ENCODE measurements at regions not wholly inside any gene's neighbourhood (a gene's known extent, or its start where the extent isn't known, plus 50 kb on each side); places are given as distances from the start of the nearest gene placed in this dataset.
"Not testable (repeated sequence)": the region's sequence is repeated elsewhere in the genome, so short reads cannot be mapped to it uniquely, and the experiment has no call there.

DNA sequence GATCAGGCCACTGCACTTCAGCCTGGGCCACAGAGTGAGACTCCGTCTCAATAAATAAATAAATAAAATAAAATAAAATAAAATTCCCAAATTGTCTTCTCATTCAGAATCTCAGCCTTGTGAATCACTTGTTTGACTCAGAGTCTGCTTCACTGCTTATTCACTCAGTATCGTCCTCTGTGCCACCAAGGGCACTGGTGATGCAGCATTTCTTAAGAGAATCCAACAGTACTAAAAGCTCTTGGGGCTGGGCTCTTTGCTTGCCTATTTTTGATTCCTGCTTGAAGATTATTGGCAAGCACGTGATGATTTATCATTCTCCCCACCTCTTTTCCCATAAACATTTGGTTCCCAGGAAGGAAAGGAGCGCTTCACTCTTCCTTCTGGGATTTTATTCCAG is 54.8 kb upstream of the HMGB1 start:
- no peak for DNase-seq

DNA sequence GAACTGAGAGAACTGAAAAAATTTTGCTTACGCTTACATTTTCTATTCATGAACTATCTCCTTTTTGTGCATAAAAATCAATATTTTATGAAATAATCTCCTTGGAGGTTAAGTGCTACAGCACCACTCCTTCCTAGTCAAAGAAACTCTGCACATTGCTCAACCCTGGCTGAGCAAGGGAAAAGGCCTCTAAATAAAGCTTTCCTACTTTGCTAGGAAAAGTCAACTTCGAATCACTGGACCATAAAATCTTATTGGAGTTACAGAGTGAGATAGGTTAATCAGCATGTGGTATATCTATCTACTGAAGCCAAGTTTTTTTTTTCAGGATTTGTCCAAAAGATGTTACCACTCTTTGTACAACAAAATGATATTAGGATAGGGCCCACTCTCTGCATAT is 57.5 kb upstream of the HMGB1 start:
- DNase-seq, result no peak

DNA sequence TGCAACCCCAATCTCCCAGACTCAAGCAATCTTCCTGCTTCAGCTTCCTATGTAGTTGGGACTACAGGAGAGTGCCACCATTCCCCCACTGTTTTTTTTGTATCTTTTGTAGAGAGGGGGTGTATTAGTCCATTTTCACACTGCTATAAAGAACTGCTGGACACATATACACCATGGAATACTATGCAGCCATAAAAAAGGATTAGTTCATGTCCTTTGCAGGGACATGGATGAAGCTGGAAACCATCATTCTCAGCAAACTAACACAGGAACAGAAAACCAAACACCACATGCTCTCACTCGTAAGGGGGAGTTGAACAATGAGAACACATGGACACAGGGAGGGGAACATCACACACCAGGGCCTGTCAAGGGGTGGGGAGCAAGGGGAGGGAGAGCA is 58.1 kb upstream of the HMGB1 start:
- DNase-seq, result not testable (repeated sequence)

DNA sequence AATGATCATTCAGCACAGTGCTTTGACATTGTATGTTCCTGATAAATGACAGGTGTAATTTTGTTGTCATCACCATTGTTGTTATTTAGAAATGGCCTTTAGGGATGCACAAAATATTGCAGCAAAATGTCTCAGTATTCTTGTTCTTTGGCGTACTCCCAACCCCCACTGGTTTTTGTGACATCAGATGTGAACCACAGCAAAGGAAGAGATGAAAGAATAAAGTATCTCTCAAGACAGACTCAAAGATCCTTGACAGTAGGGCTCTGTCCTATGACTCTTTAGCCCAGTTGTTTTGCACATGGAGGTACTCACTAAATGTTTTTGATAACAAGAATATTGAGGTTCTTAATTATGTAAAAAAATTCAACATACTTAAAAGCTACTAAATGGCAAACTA is 59.5 kb upstream of the HMGB1 start:
- DNase-seq, result not testable (repeated sequence)

- DNase-seq, result peak; percentile 35
Observed at GRCh38 chr13:30526612-30527495, 61.1 kb upstream of the HMGB1 start.

GRCh38 chr13:30529085-30529834 is 63.5 kb upstream of the HMGB1 start:
- no peak for DNase-seq

DNA sequence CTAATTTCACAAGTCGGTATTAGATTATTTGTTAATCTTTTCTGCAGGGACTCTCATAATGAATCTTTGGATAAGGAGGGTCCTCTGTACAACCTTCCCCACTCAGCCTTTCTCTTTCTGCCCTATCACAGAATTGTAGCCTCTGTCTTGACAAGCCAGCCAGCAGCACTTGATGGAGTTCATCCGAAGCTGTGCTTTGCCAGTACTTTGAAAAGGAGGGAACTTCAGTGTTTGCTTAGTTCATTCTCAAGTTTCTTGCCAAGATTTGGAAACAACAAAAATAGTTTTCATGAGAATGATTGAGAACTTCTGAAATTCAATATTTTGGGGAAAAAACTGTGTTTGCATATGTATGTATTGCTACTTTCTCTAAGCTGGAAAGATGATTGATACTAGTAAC is 69.3 kb upstream of the HMGB1 start:
- DNase-seq, result no peak

GRCh38 chr13:30545320-30545719 is 72.4 kb upstream of the USPL1 start:
- DNase-seq, result no peak

GRCh38 chr13:30548046-30548445 is 69.7 kb upstream of the USPL1 start:
- DNase-seq, result not testable (repeated sequence)

- no peak for DNase-seq
Observed at GRCh38 chr13:30551189-30551588, 66.5 kb upstream of the USPL1 start.

- DNase-seq, result no peak
Observed at GRCh38 chr13:30552567-30552966, 65.2 kb upstream of the USPL1 start.

- no peak for DNase-seq
Observed at GRCh38 chr13:30559274-30559673, 58.4 kb upstream of the USPL1 start.

DNA sequence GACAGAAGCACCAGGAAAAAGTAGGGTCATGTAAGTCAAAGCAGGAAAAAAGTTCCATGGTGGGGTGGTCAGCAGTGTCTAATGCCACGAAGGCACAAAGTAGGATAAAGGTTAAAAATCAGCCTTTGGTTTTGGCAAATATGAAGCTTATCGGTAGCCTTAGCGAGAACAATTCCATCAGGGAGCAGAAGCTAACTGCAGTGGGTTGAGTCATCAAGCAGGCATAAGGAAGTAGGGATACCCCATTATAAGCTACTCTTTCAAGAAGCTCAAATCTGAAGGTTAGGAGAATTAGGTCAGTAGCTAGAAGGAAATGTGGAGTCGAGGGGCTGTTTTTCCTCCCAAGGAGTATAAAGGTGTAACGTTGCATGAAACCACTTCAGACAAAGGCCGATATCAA is 57.5 kb upstream of the USPL1 start:
- no peak for DNase-seq

GRCh38 chr13:30561511-30561910 is 56.2 kb upstream of the USPL1 start:
- DNase-seq, result no peak

DNA sequence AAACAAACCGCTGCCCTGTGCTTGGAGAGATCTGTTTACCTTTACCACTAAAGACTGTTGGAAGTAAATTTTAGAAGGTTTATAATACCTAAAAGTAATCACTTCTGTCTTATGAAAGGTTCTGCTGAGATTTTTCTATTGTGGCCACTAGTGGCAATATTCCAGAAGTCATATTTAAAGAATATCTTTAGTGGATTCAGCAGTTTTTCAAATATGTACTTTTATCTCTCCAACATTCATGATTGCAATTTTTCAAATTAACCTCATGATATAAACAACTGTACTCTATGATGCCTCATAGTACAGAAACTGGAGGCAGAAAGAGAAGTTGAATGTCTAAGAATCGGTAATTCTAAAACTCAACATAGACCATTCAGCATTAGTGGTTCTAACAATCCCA is 53.2 kb upstream of the USPL1 start:
- DNase-seq, result no peak

DNA sequence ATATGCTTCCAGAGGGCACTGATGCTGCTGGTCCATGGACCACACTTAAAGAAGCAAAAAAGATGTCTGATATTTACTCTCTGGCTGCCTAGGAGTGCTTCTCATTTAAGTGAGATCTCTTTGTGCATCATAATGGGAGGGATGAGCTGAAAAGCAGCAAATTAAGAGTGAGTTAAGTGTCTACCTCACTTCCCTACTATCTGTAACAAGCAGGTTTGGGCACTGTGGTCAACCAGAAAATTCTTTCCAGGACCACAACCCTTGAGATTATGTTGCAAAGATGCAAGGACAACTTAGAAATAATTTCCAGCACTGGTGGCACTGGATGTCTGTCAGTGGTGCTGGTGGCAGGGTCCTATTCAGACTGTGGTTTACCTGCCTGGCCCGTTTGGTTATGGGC is 52.1 kb upstream of the USPL1 start:
- DNase-seq, result no peak

DNA sequence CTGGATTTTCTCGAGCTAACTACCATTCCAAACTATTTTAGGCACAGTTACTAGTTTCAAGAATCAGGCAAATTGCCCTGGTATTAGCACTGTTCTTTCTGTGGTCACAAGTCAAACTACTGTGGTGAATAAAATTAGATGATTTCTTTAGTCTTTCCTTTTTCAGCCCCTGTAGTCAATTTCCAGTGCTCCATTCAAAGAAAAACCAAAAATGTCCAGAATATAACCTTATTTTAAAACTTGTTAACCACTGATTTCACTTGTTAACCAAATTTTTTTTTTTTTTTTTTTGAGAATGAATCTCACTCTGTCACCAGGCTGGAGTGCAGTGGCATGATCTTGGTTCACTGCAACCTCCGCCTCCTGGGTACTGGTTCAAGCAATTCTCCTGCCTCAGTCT is 50.6 kb upstream of the USPL1 start:
- no peak for DNase-seq
